ENCODE measurements at regions not wholly inside any gene's neighbourhood (a gene's known extent, or its start where the extent isn't known, plus 50 kb on each side); places are given as distances from the start of the nearest gene placed in this dataset.

GRCh38 chr9:91495450-91495849 is 71.8 kb upstream of the NFIL3 start:
- H3K27ac ChIP-seq, result no peak overlapping the region
- H3K4me3 ChIP-seq (ENCODE audit: low read depth in 1 of 2, low read length in 1 of 2), result no peak overlapping the region
- H3K36me3 ChIP-seq, result no peaks in the 10 kb centered on the region
- no peaks in the 10 kb centered on the region for H3K9me3 ChIP-seq
- TF ChIP-seq, protein P1, sequence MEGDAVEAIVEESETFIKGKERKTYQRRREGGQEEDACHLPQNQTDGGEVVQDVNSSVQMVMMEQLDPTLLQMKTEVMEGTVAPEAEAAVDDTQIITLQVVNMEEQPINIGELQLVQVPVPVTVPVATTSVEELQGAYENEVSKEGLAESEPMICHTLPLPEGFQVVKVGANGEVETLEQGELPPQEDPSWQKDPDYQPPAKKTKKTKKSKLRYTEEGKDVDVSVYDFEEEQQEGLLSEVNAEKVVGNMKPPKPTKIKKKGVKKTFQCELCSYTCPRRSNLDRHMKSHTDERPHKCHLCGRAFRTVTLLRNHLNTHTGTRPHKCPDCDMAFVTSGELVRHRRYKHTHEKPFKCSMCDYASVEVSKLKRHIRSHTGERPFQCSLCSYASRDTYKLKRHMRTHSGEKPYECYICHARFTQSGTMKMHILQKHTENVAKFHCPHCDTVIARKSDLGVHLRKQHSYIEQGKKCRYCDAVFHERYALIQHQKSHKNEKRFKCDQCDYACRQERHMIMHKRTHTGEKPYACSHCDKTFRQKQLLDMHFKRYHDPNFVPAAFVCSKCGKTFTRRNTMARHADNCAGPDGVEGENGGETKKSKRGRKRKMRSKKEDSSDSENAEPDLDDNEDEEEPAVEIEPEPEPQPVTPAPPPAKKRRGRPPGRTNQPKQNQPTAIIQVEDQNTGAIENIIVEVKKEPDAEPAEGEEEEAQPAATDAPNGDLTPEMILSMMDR (IDR thresholded peaks at IDR 0.05), result no peak
- peaks cover 5% of the 10 kb centered on the region for H3K27me3 ChIP-seq
- H3K4me1 ChIP-seq (ENCODE audit: control insufficient read depth in 1 of 2, insufficient read depth in 1 of 2, low read depth in 1 of 2, low read length in 1 of 2), result no peaks in the 10 kb centered on the region

GRCh38 chr9:91494751-91495150 is 71.1 kb upstream of the NFIL3 start:
- Histone ChIP-seq H3K27me3 (peaks cover 6% of the 10 kb centered on the region), H3K27ac (no peak overlapping the region), H3K4me3 (ENCODE audit: low read depth in 1 of 2, low read length in 1 of 2) (no peak overlapping the region), H3K4me1 (ENCODE audit: control insufficient read depth in 1 of 2, insufficient read depth in 1 of 2, low read depth in 1 of 2, low read length in 1 of 2) (no peaks in the 10 kb centered on the region), H3K36me3 (no peaks in the 10 kb centered on the region), H3K9me3 (no peaks in the 10 kb centered on the region)
- TF ChIP-seq, protein P1 (IDR thresholded peaks at IDR 0.05), result no peak

DNA sequence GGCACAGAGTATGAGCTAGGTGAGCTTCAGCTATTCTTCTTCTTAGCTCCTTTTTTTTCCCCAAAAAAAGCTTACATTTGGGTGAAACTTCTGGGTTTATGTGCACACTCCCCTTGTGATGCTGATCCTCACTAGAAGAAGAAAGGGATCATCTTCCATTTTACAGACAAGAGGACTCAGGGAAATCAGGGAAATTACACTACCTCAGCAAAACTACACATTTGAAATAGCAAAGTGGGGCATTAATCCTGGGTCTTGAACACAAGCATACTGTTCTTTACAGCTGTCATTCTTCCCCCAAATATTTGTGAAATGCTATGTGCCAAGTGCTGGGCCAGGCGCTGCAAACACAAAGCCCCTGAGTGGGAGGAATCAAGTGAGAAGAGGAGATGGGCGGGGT is 68.6 kb upstream of the NFIL3 start:
- Histone ChIP-seq H3K4me3 (ENCODE audit: low read depth in 1 of 2, low read length in 1 of 2) (no peak overlapping the region), H3K36me3 (no peaks in the 10 kb centered on the region), H3K9me3 (no peaks in the 10 kb centered on the region), H3K27ac (no peak overlapping the region), H3K4me1 (ENCODE audit: control insufficient read depth in 1 of 2, insufficient read depth in 1 of 2, low read depth in 1 of 2, low read length in 1 of 2) (no peaks in the 10 kb centered on the region), H3K27me3 (peaks cover 18% of the 10 kb centered on the region)
- TF ChIP-seq, protein P1 (IDR thresholded peaks at IDR 0.05), result no peak

- Histone ChIP-seq H3K4me1 (ENCODE audit: control insufficient read depth in 1 of 2, insufficient read depth in 1 of 2, low read depth in 1 of 2, low read length in 1 of 2) (no peaks in the 10 kb centered on the region), H3K27ac (no peak overlapping the region), H3K9me3 (no peaks in the 10 kb centered on the region), H3K27me3 (peaks cover 18% of the 10 kb centered on the region), H3K36me3 (no peaks in the 10 kb centered on the region), H3K4me3 (ENCODE audit: low read depth in 1 of 2, low read length in 1 of 2) (no peak overlapping the region)
- TF ChIP-seq, protein P1 (IDR thresholded peaks at IDR 0.05), result no peak
These were observed 68.0 kb upstream of the NFIL3 start for GRCh38 chr9:91491624-91492023.

DNA sequence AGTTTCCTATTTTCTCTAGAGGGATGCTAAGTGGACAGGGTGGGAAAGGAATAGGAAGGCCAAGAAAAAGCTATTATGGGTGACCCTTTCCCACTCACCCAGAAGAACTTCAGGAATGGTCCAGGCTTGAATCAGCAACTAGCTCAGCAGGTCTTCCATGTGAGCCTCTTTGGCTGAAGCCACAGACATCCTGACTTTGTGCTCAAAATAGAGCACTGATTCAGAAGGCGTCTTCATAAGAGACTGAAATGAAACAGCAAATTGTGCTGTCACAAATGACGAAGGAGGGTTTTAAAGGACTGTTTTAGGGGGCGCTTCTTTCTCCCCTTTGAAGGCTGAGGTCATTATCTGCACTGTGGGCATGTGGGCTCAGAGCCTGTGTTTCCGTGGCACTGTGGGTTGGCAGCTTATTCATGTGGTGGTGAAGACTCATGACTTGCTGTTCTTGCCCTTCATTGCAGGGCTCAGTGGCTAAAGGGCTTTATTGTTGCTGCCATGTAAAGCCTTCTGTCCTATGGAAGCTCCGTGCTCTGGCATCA is 65.8 kb upstream of the NFIL3 start:
- Histone ChIP-seq H3K4me1 (ENCODE audit: control insufficient read depth in 1 of 2, insufficient read depth in 1 of 2, low read depth in 1 of 2, low read length in 1 of 2) (no peaks in the 10 kb centered on the region), H3K9me3 (no peaks in the 10 kb centered on the region), H3K27me3 (peaks cover 28% of the 10 kb centered on the region), H3K4me3 (ENCODE audit: low read depth in 1 of 2, low read length in 1 of 2) (no peak overlapping the region), H3K27ac (no peak overlapping the region), H3K36me3 (no peaks in the 10 kb centered on the region)
- TF ChIP-seq, protein P1 (IDR thresholded peaks at IDR 0.05), result no peak

DNA sequence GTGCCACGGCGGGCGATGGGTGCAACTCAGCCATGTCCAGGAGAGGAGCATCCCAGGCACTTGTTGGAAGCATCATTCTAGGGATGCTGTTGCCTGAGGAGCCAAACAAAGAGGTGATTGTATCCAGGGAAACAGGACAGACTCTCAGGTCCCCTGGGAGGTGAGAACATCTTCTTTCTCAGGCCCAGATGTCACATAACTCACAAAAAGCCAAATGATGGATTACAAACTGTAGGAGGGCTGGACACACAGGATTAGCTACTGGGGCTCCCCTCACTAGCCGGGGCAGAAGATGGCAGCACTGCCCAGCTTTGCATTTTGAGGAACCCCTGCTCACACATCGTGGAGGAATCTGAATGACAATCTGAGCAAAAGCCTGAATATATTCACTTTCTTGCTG is 64.7 kb upstream of the NFIL3 start:
- Histone ChIP-seq H3K27me3 (peaks cover 30% of the 10 kb centered on the region), H3K4me1 (ENCODE audit: control insufficient read depth in 1 of 2, insufficient read depth in 1 of 2, low read depth in 1 of 2, low read length in 1 of 2) (no peaks in the 10 kb centered on the region), H3K4me3 (ENCODE audit: low read depth in 1 of 2, low read length in 1 of 2) (no peak overlapping the region), H3K27ac (no peak overlapping the region), H3K9me3 (no peaks in the 10 kb centered on the region), H3K36me3 (no peaks in the 10 kb centered on the region)
- TF ChIP-seq, protein P1 (IDR thresholded peaks at IDR 0.05), result no peak

Data from neutrophil (primary cell).